GM12878 (cell line): ENCODE measurements at regions not wholly inside any gene's neighbourhood (a gene's known extent, or its start where the extent isn't known, plus 50 kb on each side); places are given as distances from the start of the nearest gene placed in this dataset.

ENCODE experiments used
- ATAC-seq: fragments of 200-7000 bp; cut with Tn5 transposase; 3 replicates; pipeline ENCODE4 v1.9.1; 2020; ENCODE audit warnings: mild to moderate bottlenecking, moderate library complexity
- BruUV-seq: library from RNA; stranded (reverse); fragments of 400-500 nt; replicated peaks from 2 replicates; lab custom pipeline; 2021; lab: Mats Ljungman, UMichigan
- CTCF ChIA-PET: fragments of 300-600 bp; sonication (Branson Sonifier 250); formaldehyde crosslinking; extraction: SDS; loops from one replicate; lab custom pipeline; 2021; ENCODE audit warnings: inconsistent platforms; lab: Yijun Ruan, JAX
- POLR2A ChIA-PET: fragments of 350-600 bp; formaldehyde crosslinking; extraction: SDS; loops from one replicate; lab custom pipeline; 2021; ENCODE audit warnings: inconsistent platforms; lab: Charles Lee
- RAD21 ChIA-PET: fragments of 300-600 bp; sonication (Branson Sonifier 250); formaldehyde crosslinking; loops from one replicate; lab custom pipeline; 2023; ENCODE audit warnings: antibody characterized with exemption; ENCODE audit not compliant: unreplicated experiment; lab: Charles Lee
- SMC1A ChIA-PET: fragments of 300-600 bp; sonication (Branson Sonifier 250); formaldehyde crosslinking; loops from one replicate; lab custom pipeline; 2023; ENCODE audit not compliant: unreplicated experiment, uncharacterized antibody; lab: Charles Lee
- DNase-seq: peaks from one replicate; pipeline ENCODE4 v3.0.0-alpha.2; 2011; ENCODE audit warnings: low read depth, low spot score
- FAIRE-seq: peaks from 3 replicates; lab custom pipeline; 2011; peaks lifted over from hg19 to GRCh38; lab: Jason Lieb, UNC
- H2AFZ ChIP-seq: 2 replicates; pipeline ENCODE4 v1.6.0; 2011; ENCODE audit warnings: low read depth, low read length, control low read depth; ENCODE audit not compliant: control insufficient read depth
- H3K27ac ChIP-seq: 2 replicates; pipeline ENCODE4 v1.5.1; 2011; ENCODE audit warnings: control low read depth; ENCODE audit not compliant: control insufficient read depth, insufficient read depth
- H3K27me3 ChIP-seq, 2 experiments: replicated peaks in 1 of 2; 2 replicates each; pipeline versions ENCODE4 v1.6.0 to v1.6.1; 2011; ENCODE audit warnings: low read length in 1 of 2; ENCODE audit not compliant: control insufficient read depth in 2 of 2, insufficient read depth in 2 of 2
- H3K36me3 ChIP-seq, 2 experiments: 2 replicates each; pipeline ENCODE4 v1.5.1; 2011; ENCODE audit warnings: low read length in 1 of 2; ENCODE audit not compliant: control insufficient read depth in 2 of 2, insufficient read depth in 2 of 2
- H3K4me1 ChIP-seq: 2 replicates; pipeline ENCODE4 v1.6.1; 2011; ENCODE audit warnings: mild to moderate bottlenecking, low read length, moderate library complexity, mixed read lengths; ENCODE audit not compliant: control insufficient read depth, insufficient read depth
- H3K4me2 ChIP-seq: 2 replicates; pipeline ENCODE4 v1.6.0; 2011; ENCODE audit warnings: control low read depth; ENCODE audit not compliant: control insufficient read depth, insufficient read depth
- H3K4me3 ChIP-seq: fragments of 200-600 bp; sonication (generic); 2 replicates; pipeline ENCODE4 v1.5.1; 2016
- H3K79me2 ChIP-seq: 2 replicates; pipeline ENCODE4 v1.6.0; 2011; ENCODE audit warnings: low read length; ENCODE audit not compliant: control insufficient read depth, insufficient read depth
- H3K9ac ChIP-seq: 2 replicates; pipeline ENCODE4 v1.8.0; 2011; ENCODE audit warnings: low read length, control low read depth, mixed read lengths; ENCODE audit not compliant: control insufficient read depth, insufficient read depth
- H3K9me3 ChIP-seq: replicated peaks from 3 replicates; pipeline ENCODE4 v1.5.1; 2011; ENCODE audit warnings: mild to moderate bottlenecking, low read length; ENCODE audit not compliant: control insufficient read depth, insufficient read depth
- H4K20me1 ChIP-seq: 2 replicates; pipeline ENCODE4 v1.6.0; 2011; ENCODE audit not compliant: control insufficient read depth, insufficient read depth
- BACH1 ChIP-seq: fragments of 450-650 bp; IDR thresholded peaks from 2 replicates; pipeline ENCODE4 v1.6.1; 2017; ENCODE audit warnings: mild to moderate bottlenecking, borderline replicate concordance
- CHD2 ChIP-seq: IDR thresholded peaks from 2 replicates; pipeline ENCODE4 v1.6.1; 2011; ENCODE audit warnings: low read depth, low read length, improper control_type of control experiment, borderline replicate concordance
- DPF2 ChIP-seq: fragments of 450-650 bp; IDR thresholded peaks from 2 replicates; pipeline ENCODE4 v1.6.1; 2017; ENCODE audit warnings: mild to moderate bottlenecking
- ETV6 ChIP-seq, 2 experiments: fragments of 450-650 bp in 1 of 2; IDR thresholded peaks in 1 of 2; conservative IDR thresholded peaks in 1 of 2; 2 replicates each; pipeline ENCODE4 v1.6.1; 2014; ENCODE audit warnings: antibody characterized with exemption in 1 of 2, borderline replicate concordance in 1 of 2, low read depth in 1 of 2, mild to moderate bottlenecking in 1 of 2, moderate library complexity in 1 of 2
- GABPA ChIP-seq: IDR thresholded peaks from 2 replicates; pipeline ENCODE4 v1.6.1; 2014; ENCODE audit warnings: antibody characterized with exemption, low read depth, mild to moderate bottlenecking, inconsistent platforms
- IKZF1 ChIP-seq: fragments of 450-650 bp; conservative IDR thresholded peaks from 2 replicates; pipeline ENCODE4 v1.6.1; 2017; ENCODE audit warnings: antibody characterized with exemption, mild to moderate bottlenecking
- IRF5 ChIP-seq: fragments of 450-650 bp; IDR thresholded peaks from 2 replicates; pipeline ENCODE4 v1.6.1; 2017; ENCODE audit warnings: borderline replicate concordance
- NBN ChIP-seq: fragments of 450-650 bp; IDR thresholded peaks from 2 replicates; pipeline ENCODE4 v1.6.1; 2016
- NR2C2 ChIP-seq: IDR thresholded peaks from 2 replicates; pipeline ENCODE4 v1.6.1; 2011; ENCODE audit warnings: borderline replicate concordance, low read depth; ENCODE audit not compliant: control insufficient read depth, insufficient read length
- PAX8 ChIP-seq: fragments of 450-650 bp; IDR thresholded peaks from 2 replicates; pipeline ENCODE4 v1.6.1; 2017; ENCODE audit warnings: mild to moderate bottlenecking, moderate library complexity
- RAD51 ChIP-seq: fragments of 450-650 bp; IDR thresholded peaks from 2 replicates; pipeline ENCODE4 v1.6.1; 2016; ENCODE audit warnings: moderate library complexity, mild to moderate bottlenecking, inconsistent platforms
- RBBP5 ChIP-seq: fragments of 200-600 bp; sonication (generic); conservative IDR thresholded peaks from 2 replicates; pipeline ENCODE4 v1.6.1; 2016
- RCOR1 ChIP-seq: conservative IDR thresholded peaks from 2 replicates; pipeline ENCODE4 v1.6.1; 2012; ENCODE audit warnings: low read depth, low read length, improper control_type of control experiment
- WRNIP1 ChIP-seq: IDR thresholded peaks from 2 replicates; pipeline ENCODE4 v1.6.1; 2011; ENCODE audit warnings: low read depth, low read length, improper control_type of control experiment, borderline replicate concordance
- WGBS: methylation state at CpG from one replicate; pipeline ENCODE4 v1.1.6; 2016; ENCODE audit warnings: low lambda C conversion rate; ENCODE audit not compliant: insufficient replicate concordance, insufficient coverage; ENCODE audit errors: missing lambda C conversion rate; 5-methylcytosine and 5-hydroxymethylcytosine counted together
- in situ Hi-C: fragments of 300-500 bp; cut with MboI; formaldehyde crosslinking; loops from 9 replicates; pipeline ENCODE4 v1.14.3; 2018; ENCODE audit warnings: mixed read lengths
- intact Hi-C: fragments of 100-400 bp; cut with micrococcal nuclease; formaldehyde crosslinking; loops from one replicate; pipeline ENCODE4 v1.14.2; 2022; ENCODE audit not compliant: unreplicated experiment
- TF ChIP-seq, protein P1 (sequence below): IDR thresholded peaks from 2 replicates; pipeline ENCODE4 v1.6.1; 2011; ENCODE audit warnings: borderline replicate concordance, low read depth, mild to moderate bottlenecking, moderate library complexity, mixed read lengths, low read length; ENCODE audit not compliant: insufficient read depth; ENCODE audit errors: extremely low read length
- TF ChIP-seq, protein P2 (sequence below): fragments of 450-650 bp; formaldehyde crosslinking; IDR thresholded peaks from 2 replicates; pipeline ENCODE4 v1.4.0; 2022; ENCODE audit warnings: mild to moderate bottlenecking, moderate library complexity
- TF ChIP-seq, protein P3 (sequence below): IDR thresholded peaks from 2 replicates; pipeline ENCODE4 v1.6.1; 2011; ENCODE audit warnings: low read depth, low read length, improper control_type of control experiment, borderline replicate concordance

GRCh38 chr10:3412646-3413045 lies 240.1 kb upstream of the PITRM1 start:
- in situ Hi-C loops: no loop called here
- 50% methylated on average over 16 of the region's 16 CpGs for WGBS
- no peak for FAIRE-seq
- no peak overlapping the region for H3K9ac ChIP-seq
- H3K79me2 ChIP-seq: no peaks in the 10 kb centered on the region
- ChIA-PET SMC1A (no interaction called here), POLR2A (no interaction called here), CTCF (no interaction called here), RAD21 (no interaction called here)
- no peak for DNase-seq
- TF ChIP-seq, protein P1, sequence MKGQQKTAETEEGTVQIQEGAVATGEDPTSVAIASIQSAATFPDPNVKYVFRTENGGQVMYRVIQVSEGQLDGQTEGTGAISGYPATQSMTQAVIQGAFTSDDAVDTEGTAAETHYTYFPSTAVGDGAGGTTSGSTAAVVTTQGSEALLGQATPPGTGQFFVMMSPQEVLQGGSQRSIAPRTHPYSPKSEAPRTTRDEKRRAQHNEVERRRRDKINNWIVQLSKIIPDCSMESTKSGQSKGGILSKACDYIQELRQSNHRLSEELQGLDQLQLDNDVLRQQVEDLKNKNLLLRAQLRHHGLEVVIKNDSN: no peak
- TF ChIP-seq GABPA (no peak), IRF5 (no peak), RBBP5 (no peak), BACH1 (no peak), WRNIP1 (no peak), ETV6 (conservative IDR thresholded peaks at IDR 0.05 in 1 of 2, IDR thresholded peaks at IDR 0.05 in 1 of 2; ENCODE audit: borderline replicate concordance in 1 of 2, low read depth in 1 of 2) (no peak), PAX8 (no peak), CHD2 (no peak), NBN (no peak), RCOR1 (no peak), NR2C2 (no peak), DPF2 (no peak), IKZF1 (no peak), RAD51 (no peak)
- TF ChIP-seq, protein P2, sequence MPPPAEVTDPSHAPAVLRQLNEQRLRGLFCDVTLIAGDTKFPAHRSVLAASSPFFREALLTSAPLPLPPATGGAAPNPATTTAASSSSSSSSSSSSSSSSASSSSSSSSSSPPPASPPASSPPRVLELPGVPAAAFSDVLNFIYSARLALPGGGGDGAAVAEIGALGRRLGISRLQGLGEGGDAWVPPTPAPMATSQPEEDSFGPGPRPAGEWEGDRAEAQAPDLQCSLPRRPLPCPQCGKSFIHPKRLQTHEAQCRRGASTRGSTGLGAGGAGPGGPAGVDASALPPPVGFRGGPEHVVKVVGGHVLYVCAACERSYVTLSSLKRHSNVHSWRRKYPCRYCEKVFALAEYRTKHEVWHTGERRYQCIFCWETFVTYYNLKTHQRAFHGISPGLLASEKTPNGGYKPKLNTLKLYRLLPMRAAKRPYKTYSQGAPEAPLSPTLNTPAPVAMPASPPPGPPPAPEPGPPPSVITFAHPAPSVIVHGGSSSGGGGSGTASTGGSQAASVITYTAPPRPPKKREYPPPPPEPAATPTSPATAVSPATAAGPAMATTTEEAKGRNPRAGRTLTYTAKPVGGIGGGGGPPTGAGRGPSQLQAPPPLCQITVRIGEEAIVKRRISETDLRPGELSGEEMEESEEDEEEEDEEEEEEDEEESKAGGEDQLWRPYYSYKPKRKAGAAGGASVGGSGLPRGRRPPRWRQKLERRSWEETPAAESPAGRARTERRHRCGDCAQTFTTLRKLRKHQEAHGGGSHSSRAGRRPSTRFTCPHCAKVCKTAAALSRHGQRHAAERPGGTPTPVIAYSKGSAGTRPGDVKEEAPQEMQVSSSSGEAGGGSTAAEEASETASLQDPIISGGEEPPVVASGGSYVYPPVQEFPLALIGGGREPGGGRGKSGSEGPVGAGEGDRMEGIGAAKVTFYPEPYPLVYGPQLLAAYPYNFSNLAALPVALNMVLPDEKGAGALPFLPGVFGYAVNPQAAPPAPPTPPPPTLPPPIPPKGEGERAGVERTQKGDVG: no peak
- TF ChIP-seq, protein P3, sequence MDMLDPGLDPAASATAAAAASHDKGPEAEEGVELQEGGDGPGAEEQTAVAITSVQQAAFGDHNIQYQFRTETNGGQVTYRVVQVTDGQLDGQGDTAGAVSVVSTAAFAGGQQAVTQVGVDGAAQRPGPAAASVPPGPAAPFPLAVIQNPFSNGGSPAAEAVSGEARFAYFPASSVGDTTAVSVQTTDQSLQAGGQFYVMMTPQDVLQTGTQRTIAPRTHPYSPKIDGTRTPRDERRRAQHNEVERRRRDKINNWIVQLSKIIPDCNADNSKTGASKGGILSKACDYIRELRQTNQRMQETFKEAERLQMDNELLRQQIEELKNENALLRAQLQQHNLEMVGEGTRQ: no peak
- no peaks in the 10 kb centered on the region for H4K20me1 ChIP-seq
- H3K4me2 ChIP-seq: no peak overlapping the region
- ATAC-seq: no peak
- no peak overlapping the region for H2AFZ ChIP-seq
- H3K36me3 ChIP-seq: no peaks in the 10 kb centered on the region
- intact Hi-C loops: no loop called here
- H3K27me3 ChIP-seq: no peaks in the 10 kb centered on the region
- H3K9me3 ChIP-seq: peaks cover 4% of the 10 kb centered on the region; the same call in 1 of the 3 replicates
- no peaks in the 10 kb centered on the region for H3K4me1 ChIP-seq
- H3K4me3 ChIP-seq: no peak overlapping the region
- no TSS peak for BruUV-seq
- H3K27ac ChIP-seq: no peak overlapping the region
